Endothelial cell of umbilical vein (primary cell): ENCODE measurements at regions not wholly inside any gene's neighbourhood (a gene's known extent, or its start where the extent isn't known, plus 50 kb on each side); places are given as distances from the start of the nearest gene placed in this dataset.

Experiments used
- FOS ChIP-seq: IDR thresholded peaks from 2 replicates; pipeline ENCODE4 v1.6.1; 2011; ENCODE audit warnings: mild to moderate bottlenecking, low read length, moderate library complexity, borderline replicate concordance; ENCODE audit not compliant: insufficient read depth
- POLR2A ChIP-seq: IDR thresholded peaks from 2 replicates; pipeline ENCODE4 v1.6.1; 2012; ENCODE audit warnings: low read depth, mild to moderate bottlenecking, control low read depth, low read length
- TF ChIP-seq, protein P1 (sequence below), 2 donors: IDR thresholded peaks; 1 replicate in 1 of 2; 2 replicates in 1 of 2; pipeline ENCODE4 v1.5.1; 2011; ENCODE audit warnings: low read length in 2 of 2, mild to moderate bottlenecking in 2 of 2, moderate library complexity in 2 of 2, control low read depth in 1 of 2, inconsistent platforms in 1 of 2, low read depth in 1 of 2; ENCODE audit not compliant: insufficient read depth in 1 of 2; ENCODE audit errors: extremely low read depth in 1 of 2

DNA sequence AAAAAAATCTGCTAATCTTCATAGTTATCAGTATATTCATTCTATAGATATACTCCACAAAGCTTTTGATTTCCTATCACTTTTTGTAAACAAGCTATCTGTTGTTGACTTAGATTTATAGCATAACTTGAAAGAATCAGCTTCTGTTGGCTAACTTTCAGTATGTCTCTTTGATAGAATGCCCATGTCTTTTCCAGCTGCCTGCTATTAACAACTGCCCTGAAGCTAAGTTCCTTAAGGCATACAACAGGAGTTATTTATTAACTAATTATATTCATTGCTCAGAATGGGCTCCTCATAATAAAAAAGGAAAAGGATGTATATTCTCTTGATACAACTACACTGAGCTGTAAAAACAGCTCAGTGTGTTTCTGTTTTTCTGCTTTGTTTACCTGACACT lies 293.9 kb downstream of the TUSC7 start:
- TF ChIP-seq, protein P1, sequence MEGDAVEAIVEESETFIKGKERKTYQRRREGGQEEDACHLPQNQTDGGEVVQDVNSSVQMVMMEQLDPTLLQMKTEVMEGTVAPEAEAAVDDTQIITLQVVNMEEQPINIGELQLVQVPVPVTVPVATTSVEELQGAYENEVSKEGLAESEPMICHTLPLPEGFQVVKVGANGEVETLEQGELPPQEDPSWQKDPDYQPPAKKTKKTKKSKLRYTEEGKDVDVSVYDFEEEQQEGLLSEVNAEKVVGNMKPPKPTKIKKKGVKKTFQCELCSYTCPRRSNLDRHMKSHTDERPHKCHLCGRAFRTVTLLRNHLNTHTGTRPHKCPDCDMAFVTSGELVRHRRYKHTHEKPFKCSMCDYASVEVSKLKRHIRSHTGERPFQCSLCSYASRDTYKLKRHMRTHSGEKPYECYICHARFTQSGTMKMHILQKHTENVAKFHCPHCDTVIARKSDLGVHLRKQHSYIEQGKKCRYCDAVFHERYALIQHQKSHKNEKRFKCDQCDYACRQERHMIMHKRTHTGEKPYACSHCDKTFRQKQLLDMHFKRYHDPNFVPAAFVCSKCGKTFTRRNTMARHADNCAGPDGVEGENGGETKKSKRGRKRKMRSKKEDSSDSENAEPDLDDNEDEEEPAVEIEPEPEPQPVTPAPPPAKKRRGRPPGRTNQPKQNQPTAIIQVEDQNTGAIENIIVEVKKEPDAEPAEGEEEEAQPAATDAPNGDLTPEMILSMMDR (IDR thresholded peaks at IDR 0.05; ENCODE audit: extremely low read depth in 1 of 2, insufficient read depth in 1 of 2, low read depth in 1 of 2, low read length in 2 of 2): no peak
- TF ChIP-seq POLR2A (no peak), FOS (no peak)
